ENCODE measurements at regions not wholly inside any gene's neighbourhood (a gene's known extent, or its start where the extent isn't known, plus 50 kb on each side); places are given as distances from the start of the nearest gene placed in this dataset.

DNA sequence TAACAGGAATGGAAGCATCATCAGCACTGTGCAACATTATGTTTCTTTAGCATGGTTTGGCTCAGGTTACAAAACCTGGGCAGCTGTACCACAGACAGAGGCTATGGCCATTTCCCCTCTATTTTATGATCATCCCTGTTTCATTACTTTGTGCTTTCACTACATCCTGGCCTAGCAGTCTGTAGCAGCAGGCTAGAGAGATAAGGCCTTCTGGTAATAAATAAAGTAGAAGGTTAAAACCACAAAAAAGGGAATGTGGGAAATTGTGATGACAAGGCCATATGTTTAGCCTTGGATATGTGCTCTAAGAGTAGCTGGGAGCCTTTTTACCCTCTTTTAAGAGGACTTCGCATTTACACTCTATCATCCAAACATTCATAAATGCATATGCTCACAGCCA is 266.2 kb upstream of the PHF14 start:
- TF ChIP-seq, protein P1, sequence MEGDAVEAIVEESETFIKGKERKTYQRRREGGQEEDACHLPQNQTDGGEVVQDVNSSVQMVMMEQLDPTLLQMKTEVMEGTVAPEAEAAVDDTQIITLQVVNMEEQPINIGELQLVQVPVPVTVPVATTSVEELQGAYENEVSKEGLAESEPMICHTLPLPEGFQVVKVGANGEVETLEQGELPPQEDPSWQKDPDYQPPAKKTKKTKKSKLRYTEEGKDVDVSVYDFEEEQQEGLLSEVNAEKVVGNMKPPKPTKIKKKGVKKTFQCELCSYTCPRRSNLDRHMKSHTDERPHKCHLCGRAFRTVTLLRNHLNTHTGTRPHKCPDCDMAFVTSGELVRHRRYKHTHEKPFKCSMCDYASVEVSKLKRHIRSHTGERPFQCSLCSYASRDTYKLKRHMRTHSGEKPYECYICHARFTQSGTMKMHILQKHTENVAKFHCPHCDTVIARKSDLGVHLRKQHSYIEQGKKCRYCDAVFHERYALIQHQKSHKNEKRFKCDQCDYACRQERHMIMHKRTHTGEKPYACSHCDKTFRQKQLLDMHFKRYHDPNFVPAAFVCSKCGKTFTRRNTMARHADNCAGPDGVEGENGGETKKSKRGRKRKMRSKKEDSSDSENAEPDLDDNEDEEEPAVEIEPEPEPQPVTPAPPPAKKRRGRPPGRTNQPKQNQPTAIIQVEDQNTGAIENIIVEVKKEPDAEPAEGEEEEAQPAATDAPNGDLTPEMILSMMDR (IDR thresholded peaks at IDR 0.05; ENCODE audit: low read length) = no peak
- TF ChIP-seq EZH2 (optimal IDR thresholded peaks at IDR 0.05; ENCODE audit: low read depth, low read length) (no peak), EZH2phosphoT487 (IDR thresholded peaks at IDR 0.05; ENCODE audit: low read length) (no peak)

All from MM.1S (cell line).